Lower lobe of right lung (tissue), 2 donors: ENCODE measurements at regions not wholly inside any gene's neighbourhood (a gene's known extent, or its start where the extent isn't known, plus 50 kb on each side); places are given as distances from the start of the nearest gene placed in this dataset.

ENCODE experiments used
- ATAC-seq, 2 donors: fragments of 200-7000 bp; cut with Tn5 transposase; one replicate each; pipeline ENCODE4 v1.9.1; 2020 to 2022; ENCODE audit warnings: mild to moderate bottlenecking in 2 of 2, moderate library complexity in 2 of 2
- DNase-seq: peaks from one replicate; pipeline ENCODE4 v3.0.0-alpha.2; 2020
- H3K27ac ChIP-seq: fragments of 200-600 bp; one replicate; pipeline ENCODE4 v1.8.0; 2022
- H3K27me3 ChIP-seq: fragments of 200-600 bp; one replicate; pipeline ENCODE4 v1.8.0; 2022; ENCODE audit warnings: low read depth
- H3K36me3 ChIP-seq: fragments of 200-600 bp; one replicate; pipeline ENCODE4 v1.8.0; 2022; ENCODE audit warnings: mild to moderate bottlenecking
- H3K4me1 ChIP-seq: fragments of 200-600 bp; one replicate; pipeline ENCODE4 v1.8.0; 2022
- H3K4me3 ChIP-seq: fragments of 200-600 bp; one replicate; pipeline ENCODE4 v1.8.0; 2022; ENCODE audit warnings: mild to moderate bottlenecking
- H3K9me3 ChIP-seq: fragments of 200-600 bp; one replicate; pipeline ENCODE4 v1.8.0; 2022
- intact Hi-C: fragments of 100-400 bp; cut with DNase I; formaldehyde crosslinking; loops from one replicate; pipeline ENCODE4 v1.11.0; 2022
- TF ChIP-seq, protein P1 (sequence below): fragments of 200-600 bp; IDR thresholded peaks from one replicate; pipeline ENCODE4 v1.8.0; 2022; ENCODE audit warnings: antibody characterized with exemption, mild to moderate bottlenecking
- donor health status: DM: no; HTN: yes; CAD: no; lungs with severe emphysema.

DNA sequence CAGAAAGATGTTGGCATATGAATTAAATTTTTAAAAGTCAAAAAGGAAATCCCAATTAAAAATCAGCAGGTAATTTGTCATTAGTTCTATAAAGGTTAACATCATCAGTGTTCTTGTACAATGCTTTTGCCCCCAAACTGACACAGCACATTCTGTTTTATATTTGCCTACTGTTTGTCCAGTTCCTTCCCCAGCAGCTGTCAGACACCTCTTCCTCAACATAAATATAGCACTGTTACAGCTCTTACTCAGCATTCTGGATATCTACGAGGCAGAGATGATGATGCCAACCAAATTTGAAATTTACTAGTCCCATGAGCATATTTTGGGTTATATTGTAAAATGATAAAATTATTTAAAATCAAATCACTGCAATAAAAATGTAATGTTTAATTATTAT, 124.6 kb downstream of the SINHCAF start:
- no peak overlapping the region for H3K27ac ChIP-seq
- no peak for ATAC-seq
- H3K27me3 ChIP-seq, result no peaks in the 10 kb centered on the region
- no peaks in the 10 kb centered on the region for H3K9me3 ChIP-seq
- TF ChIP-seq, protein P1, sequence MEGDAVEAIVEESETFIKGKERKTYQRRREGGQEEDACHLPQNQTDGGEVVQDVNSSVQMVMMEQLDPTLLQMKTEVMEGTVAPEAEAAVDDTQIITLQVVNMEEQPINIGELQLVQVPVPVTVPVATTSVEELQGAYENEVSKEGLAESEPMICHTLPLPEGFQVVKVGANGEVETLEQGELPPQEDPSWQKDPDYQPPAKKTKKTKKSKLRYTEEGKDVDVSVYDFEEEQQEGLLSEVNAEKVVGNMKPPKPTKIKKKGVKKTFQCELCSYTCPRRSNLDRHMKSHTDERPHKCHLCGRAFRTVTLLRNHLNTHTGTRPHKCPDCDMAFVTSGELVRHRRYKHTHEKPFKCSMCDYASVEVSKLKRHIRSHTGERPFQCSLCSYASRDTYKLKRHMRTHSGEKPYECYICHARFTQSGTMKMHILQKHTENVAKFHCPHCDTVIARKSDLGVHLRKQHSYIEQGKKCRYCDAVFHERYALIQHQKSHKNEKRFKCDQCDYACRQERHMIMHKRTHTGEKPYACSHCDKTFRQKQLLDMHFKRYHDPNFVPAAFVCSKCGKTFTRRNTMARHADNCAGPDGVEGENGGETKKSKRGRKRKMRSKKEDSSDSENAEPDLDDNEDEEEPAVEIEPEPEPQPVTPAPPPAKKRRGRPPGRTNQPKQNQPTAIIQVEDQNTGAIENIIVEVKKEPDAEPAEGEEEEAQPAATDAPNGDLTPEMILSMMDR, result no peak
- no peaks in the 10 kb centered on the region for H3K4me1 ChIP-seq
- H3K36me3 ChIP-seq, result no peaks in the 10 kb centered on the region
- no peak overlapping the region for H3K4me3 ChIP-seq
- DNase-seq, result no peak
- intact Hi-C loops, result no loop called here

GRCh38 chr12:31203261-31203660, 122.7 kb downstream of the SINHCAF start:
- no peak for DNase-seq
- Histone ChIP-seq H3K4me3 (no peak overlapping the region), H3K9me3 (no peaks in the 10 kb centered on the region), H3K36me3 (no peaks in the 10 kb centered on the region), H3K4me1 (no peaks in the 10 kb centered on the region), H3K27me3 (no peaks in the 10 kb centered on the region), H3K27ac (no peak overlapping the region)
- no peak for ATAC-seq
- intact Hi-C loops, result no loop called here
- TF ChIP-seq, protein P1, result no peak

DNA sequence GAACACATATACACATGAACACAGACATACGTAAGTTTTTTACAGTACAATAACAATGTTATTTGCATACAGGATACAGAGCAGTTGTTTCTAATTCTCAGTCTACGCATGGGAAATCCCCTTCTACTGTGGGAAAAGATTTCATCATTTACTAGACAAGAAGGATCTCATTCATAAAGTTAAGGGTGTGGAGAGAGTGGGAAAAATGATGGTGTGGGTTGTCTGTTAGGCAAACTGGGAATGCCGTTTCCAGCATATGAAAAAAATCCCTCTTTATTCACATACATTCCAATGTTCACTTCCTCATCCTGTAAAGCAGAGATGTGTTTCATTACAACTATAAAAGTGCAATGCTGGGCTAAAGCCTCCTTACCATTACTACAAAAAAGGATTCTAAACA, 120.9 kb downstream of the SINHCAF start:
- ATAC-seq (no peak), DNase-seq (no peak)
- no peak overlapping the region for H3K27ac ChIP-seq
- H3K36me3 ChIP-seq, result no peaks in the 10 kb centered on the region
- no peaks in the 10 kb centered on the region for H3K27me3 ChIP-seq
- intact Hi-C loops, result no loop called here
- no peak overlapping the region for H3K4me3 ChIP-seq
- no peaks in the 10 kb centered on the region for H3K4me1 ChIP-seq
- TF ChIP-seq, protein P1, result no peak
- H3K9me3 ChIP-seq, result no peaks in the 10 kb centered on the region

GRCh38 chr12:31206038-31206670, 119.8 kb downstream of the SINHCAF start:
- intact Hi-C loops, result no loop called here
- Histone ChIP-seq H3K36me3 (no peaks in the 10 kb centered on the region), H3K27me3 (no peaks in the 10 kb centered on the region), H3K9me3 (no peaks in the 10 kb centered on the region), H3K27ac (no peak overlapping the region), H3K4me3 (no peak overlapping the region), H3K4me1 (no peaks in the 10 kb centered on the region)
- TF ChIP-seq, protein P1, result no peak
- DNase-seq, result no peak
- peak; percentile 49 to 58 for ATAC-seq

GRCh38 chr12:31207799-31208465, 118.0 kb downstream of the SINHCAF start:
- no peak overlapping the region for H3K4me3 ChIP-seq
- H3K36me3 ChIP-seq, result no peaks in the 10 kb centered on the region
- no peak for ATAC-seq
- intact Hi-C loops, result no loop called here
- TF ChIP-seq, protein P1, result no peak
- H3K4me1 ChIP-seq, result no peaks in the 10 kb centered on the region
- H3K27me3 ChIP-seq, result no peaks in the 10 kb centered on the region
- no peak overlapping the region for H3K27ac ChIP-seq
- H3K9me3 ChIP-seq, result no peaks in the 10 kb centered on the region
- no peak for DNase-seq
